ENCODE measurements at regions not wholly inside any gene's neighbourhood (a gene's known extent, or its start where the extent isn't known, plus 50 kb on each side); places are given as distances from the start of the nearest gene placed in this dataset.
"Not testable (repeated sequence)": the region's sequence is repeated elsewhere in the genome, so short reads cannot be mapped to it uniquely, and the experiment has no call there.

DNA sequence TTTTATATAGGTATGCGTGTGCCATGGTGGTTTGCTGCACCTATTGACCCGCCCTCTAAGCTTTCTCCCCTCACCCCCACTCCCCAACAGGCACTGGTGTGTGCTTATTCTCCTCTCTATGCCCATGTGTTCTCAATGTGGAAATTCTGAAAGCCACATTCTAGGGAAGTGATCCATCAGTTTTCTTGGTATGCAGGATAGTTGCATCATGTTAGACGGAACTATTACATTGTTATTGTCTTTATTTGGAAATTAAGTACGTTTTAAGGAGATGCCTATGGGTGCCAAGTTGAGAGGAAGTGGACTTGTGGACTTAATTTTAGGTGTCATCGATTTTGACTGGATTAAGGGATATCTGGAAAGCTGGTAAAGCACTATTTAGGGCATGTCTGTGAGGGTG, 204.6 kb downstream of the RBM46 start:
- Histone ChIP-seq H3K27me3 (ENCODE audit: insufficient read depth, low read depth) (no peaks in the 10 kb centered on the region), H3K36me3 (ENCODE audit: insufficient read depth) (no peaks in the 10 kb centered on the region), H3K9ac (no peak overlapping the region), H2AFZ (ENCODE audit: low read depth) (no peak overlapping the region), H3K4me2 (no peak overlapping the region), H3K4me1 (ENCODE audit: low read depth, poor library complexity, severe bottlenecking) (no peaks in the 10 kb centered on the region), H3K27ac (no peak overlapping the region), H3K4me3 (IDR thresholded peaks at IDR 0.05; ENCODE audit: insufficient read depth, low read depth, low read length) (no peak overlapping the region), H4K20me1 (ENCODE audit: insufficient read depth) (no peaks in the 10 kb centered on the region), H3K79me2 (ENCODE audit: insufficient read depth, low read depth) (no peaks in the 10 kb centered on the region)
- TF ChIP-seq, protein P1, sequence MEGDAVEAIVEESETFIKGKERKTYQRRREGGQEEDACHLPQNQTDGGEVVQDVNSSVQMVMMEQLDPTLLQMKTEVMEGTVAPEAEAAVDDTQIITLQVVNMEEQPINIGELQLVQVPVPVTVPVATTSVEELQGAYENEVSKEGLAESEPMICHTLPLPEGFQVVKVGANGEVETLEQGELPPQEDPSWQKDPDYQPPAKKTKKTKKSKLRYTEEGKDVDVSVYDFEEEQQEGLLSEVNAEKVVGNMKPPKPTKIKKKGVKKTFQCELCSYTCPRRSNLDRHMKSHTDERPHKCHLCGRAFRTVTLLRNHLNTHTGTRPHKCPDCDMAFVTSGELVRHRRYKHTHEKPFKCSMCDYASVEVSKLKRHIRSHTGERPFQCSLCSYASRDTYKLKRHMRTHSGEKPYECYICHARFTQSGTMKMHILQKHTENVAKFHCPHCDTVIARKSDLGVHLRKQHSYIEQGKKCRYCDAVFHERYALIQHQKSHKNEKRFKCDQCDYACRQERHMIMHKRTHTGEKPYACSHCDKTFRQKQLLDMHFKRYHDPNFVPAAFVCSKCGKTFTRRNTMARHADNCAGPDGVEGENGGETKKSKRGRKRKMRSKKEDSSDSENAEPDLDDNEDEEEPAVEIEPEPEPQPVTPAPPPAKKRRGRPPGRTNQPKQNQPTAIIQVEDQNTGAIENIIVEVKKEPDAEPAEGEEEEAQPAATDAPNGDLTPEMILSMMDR (conservative IDR thresholded peaks at IDR 0.05; ENCODE audit: low read depth, low read length): no peak

DNA sequence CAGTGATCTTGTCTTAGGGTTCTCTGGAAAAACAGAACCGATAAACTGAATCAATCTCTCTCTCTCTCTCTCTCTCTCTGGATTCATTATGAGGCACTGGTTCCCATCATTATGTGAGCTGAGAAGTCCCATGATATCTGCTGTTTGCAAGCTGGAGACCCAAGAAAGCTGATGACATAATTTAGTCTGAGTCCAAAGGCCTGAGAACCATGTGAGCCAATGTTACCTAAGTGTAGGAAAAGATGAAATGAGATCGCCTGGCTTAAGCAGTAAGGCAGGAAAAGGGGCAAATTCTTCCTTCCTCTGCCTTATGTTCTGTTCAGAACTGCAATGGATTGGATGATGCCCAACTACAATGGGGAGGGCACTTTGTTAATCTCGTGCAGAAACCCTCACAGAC, 207.4 kb downstream of the RBM46 start:
- Histone ChIP-seq H3K27ac (no peak overlapping the region), H2AFZ (ENCODE audit: low read depth) (no peak overlapping the region), H3K36me3 (ENCODE audit: insufficient read depth) (no peaks in the 10 kb centered on the region), H3K9ac (no peak overlapping the region), H3K27me3 (ENCODE audit: insufficient read depth, low read depth) (no peaks in the 10 kb centered on the region), H4K20me1 (ENCODE audit: insufficient read depth) (no peaks in the 10 kb centered on the region), H3K79me2 (ENCODE audit: insufficient read depth, low read depth) (no peaks in the 10 kb centered on the region), H3K4me1 (ENCODE audit: low read depth, poor library complexity, severe bottlenecking) (no peaks in the 10 kb centered on the region), H3K4me2 (no peak overlapping the region), H3K4me3 (IDR thresholded peaks at IDR 0.05; ENCODE audit: insufficient read depth, low read depth, low read length) (no peak overlapping the region)
- TF ChIP-seq, protein P1 (conservative IDR thresholded peaks at IDR 0.05; ENCODE audit: low read depth, low read length): no peak

DNA sequence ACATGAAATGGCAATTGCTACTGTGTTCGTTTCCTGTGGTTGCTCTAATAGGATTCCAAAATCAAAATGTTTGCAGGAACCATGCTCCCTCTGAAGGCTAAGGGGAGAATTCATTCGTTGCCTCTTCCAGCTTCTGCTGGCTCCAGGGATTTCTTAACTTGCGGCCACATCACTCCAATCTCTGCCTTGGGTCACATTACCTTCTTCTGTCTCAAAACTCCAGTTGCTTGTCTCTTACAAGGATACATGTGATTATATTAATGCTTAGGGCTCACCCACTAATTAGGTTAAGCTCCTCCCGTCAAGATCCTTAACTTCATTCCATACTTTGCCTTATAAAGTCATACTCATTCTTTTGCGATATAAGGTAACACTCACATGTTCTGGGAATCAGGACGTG, 208.4 kb downstream of the RBM46 start:
- no peaks in the 10 kb centered on the region for H3K36me3 ChIP-seq (ENCODE audit: insufficient read depth)
- H3K4me1 ChIP-seq (ENCODE audit: low read depth, poor library complexity, severe bottlenecking): no peaks in the 10 kb centered on the region
- no peak overlapping the region for H3K27ac ChIP-seq
- H3K27me3 ChIP-seq (ENCODE audit: insufficient read depth, low read depth): no peaks in the 10 kb centered on the region
- H3K9ac ChIP-seq: no peak overlapping the region
- no peak overlapping the region for H3K4me2 ChIP-seq
- TF ChIP-seq, protein P1 (conservative IDR thresholded peaks at IDR 0.05; ENCODE audit: low read depth, low read length): no peak
- H3K4me3 ChIP-seq (IDR thresholded peaks at IDR 0.05; ENCODE audit: insufficient read depth, low read depth, low read length): no peak overlapping the region
- no peaks in the 10 kb centered on the region for H3K79me2 ChIP-seq (ENCODE audit: insufficient read depth, low read depth)
- H4K20me1 ChIP-seq (ENCODE audit: insufficient read depth): no peaks in the 10 kb centered on the region
- H2AFZ ChIP-seq (ENCODE audit: low read depth): no peak overlapping the region

DNA sequence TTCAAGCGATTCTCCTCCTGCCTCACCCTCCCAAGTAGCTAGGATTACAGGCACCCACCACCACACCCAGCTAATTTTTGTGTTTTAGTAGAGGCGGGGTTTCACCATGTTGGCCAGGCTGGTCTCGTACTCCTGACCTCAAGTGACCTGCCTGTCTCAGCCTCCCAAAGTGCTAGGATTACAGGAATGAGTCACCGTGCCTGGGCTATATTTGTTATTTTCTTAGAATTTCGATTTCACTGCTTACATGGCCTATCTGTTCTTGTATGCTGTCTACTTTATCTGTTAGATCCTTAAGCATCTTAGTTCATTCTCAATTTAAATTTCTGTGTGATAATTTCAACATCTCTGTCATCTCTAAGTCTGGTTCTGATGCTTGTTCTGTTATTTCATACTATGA, 210.6 kb upstream of the NPY2R start:
- H2AFZ ChIP-seq (ENCODE audit: low read depth); H3K4me1 ChIP-seq (ENCODE audit: low read depth, poor library complexity, severe bottlenecking); H3K27ac ChIP-seq; H3K27me3 ChIP-seq (ENCODE audit: insufficient read depth, low read depth); H3K9ac ChIP-seq; H3K4me3 ChIP-seq (IDR thresholded peaks at IDR 0.05; ENCODE audit: insufficient read depth, low read depth, low read length); H3K79me2 ChIP-seq (ENCODE audit: insufficient read depth, low read depth); H3K4me2 ChIP-seq; H4K20me1 ChIP-seq (ENCODE audit: insufficient read depth); H3K36me3 ChIP-seq (ENCODE audit: insufficient read depth): not testable (repeated sequence)

DNA sequence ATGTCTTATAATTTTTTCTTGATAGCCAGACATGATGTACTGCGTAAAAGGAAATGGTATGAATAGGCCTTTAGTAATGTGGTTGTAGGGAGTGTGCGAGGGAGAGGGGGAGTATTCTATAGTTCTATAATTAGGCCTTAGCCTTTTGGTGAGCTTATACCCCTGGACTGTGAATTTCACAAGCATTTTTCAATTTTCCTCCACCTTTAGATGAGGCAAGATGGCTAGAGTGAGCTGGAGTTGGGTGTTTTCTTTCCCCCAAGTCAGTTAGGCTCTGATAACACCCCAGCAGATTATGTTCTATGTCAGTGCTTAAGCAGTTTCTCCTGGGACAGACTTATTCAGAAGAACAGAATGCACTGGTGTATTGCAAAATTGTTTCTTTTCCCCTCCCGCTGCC, 210.2 kb upstream of the NPY2R start:
- H3K36me3 ChIP-seq (ENCODE audit: insufficient read depth): no peaks in the 10 kb centered on the region
- no peak overlapping the region for H3K9ac ChIP-seq
- H3K4me3 ChIP-seq (IDR thresholded peaks at IDR 0.05; ENCODE audit: insufficient read depth, low read depth, low read length): no peak overlapping the region
- no peaks in the 10 kb centered on the region for H3K79me2 ChIP-seq (ENCODE audit: insufficient read depth, low read depth)
- no peak overlapping the region for H2AFZ ChIP-seq (ENCODE audit: low read depth)
- H3K27me3 ChIP-seq (ENCODE audit: insufficient read depth, low read depth): no peaks in the 10 kb centered on the region
- H3K4me1 ChIP-seq (ENCODE audit: low read depth, poor library complexity, severe bottlenecking): peaks cover 6% of the 10 kb centered on the region
- no peaks in the 10 kb centered on the region for H4K20me1 ChIP-seq (ENCODE audit: insufficient read depth)
- H3K27ac ChIP-seq: no peak overlapping the region
- TF ChIP-seq, protein P1 (conservative IDR thresholded peaks at IDR 0.05; ENCODE audit: low read depth, low read length): no peak
- H3K4me2 ChIP-seq: no peak overlapping the region; the same call in 1 of the 2 replicates
